CD4-positive, alpha-beta T cell (primary cell): ENCODE measurements at regions not wholly inside any gene's neighbourhood (a gene's known extent, or its start where the extent isn't known, plus 50 kb on each side); places are given as distances from the start of the nearest gene placed in this dataset.
"Not testable (repeated sequence)": the region's sequence is repeated elsewhere in the genome, so short reads cannot be mapped to it uniquely, and the experiment has no call there.

ENCODE experiments used
- ATAC-seq: fragments of 200-7000 bp; cut with Tn5 transposase; one replicate; pipeline ENCODE4 v1.10.0; 2022; ENCODE audit warnings: mild to moderate bottlenecking; ENCODE audit not compliant: poor library complexity
- CTCF ChIA-PET: fragments of 350-600 bp; sonication (Branson Sonifier 250); formaldehyde crosslinking; loops from one replicate; lab custom pipeline; 2021; ENCODE audit warnings: antibody characterized with exemption, inconsistent platforms; lab: Charles Lee
- POLR2A ChIA-PET: fragments of 350-600 bp; sonication (Branson Sonifier 250); formaldehyde crosslinking; loops from one replicate; lab custom pipeline; 2021; ENCODE audit warnings: antibody characterized with exemption, inconsistent platforms; lab: Charles Lee
- DNase-seq, 14 experiments: peaks; one replicate each; pipeline ENCODE4 v3.0.0-alpha.2; 2013 to 2020; ENCODE audit warnings: mixed read lengths in 2 of 14
- H3K27ac ChIP-seq, 2 donors: one replicate each; pipeline versions ENCODE4 v1.5.1 to v1.7.0; 2013; ENCODE audit warnings: low read length in 2 of 2, low read depth in 1 of 2, mild to moderate bottlenecking in 1 of 2
- H3K27me3 ChIP-seq, 2 experiments: 1 replicate in 1 of 2; 2 replicates in 1 of 2; pipeline versions ENCODE4 v1.6.1 to v1.7.0; 2013; ENCODE audit warnings: low read length in 2 of 2, control low read depth in 1 of 2, mild to moderate bottlenecking in 1 of 2, moderate library complexity in 1 of 2; ENCODE audit not compliant: insufficient read depth in 2 of 2, control insufficient read depth in 1 of 2
- H3K36me3 ChIP-seq: one replicate; pipeline ENCODE4 v1.6.1; 2013; ENCODE audit warnings: low read length, control low read depth; ENCODE audit not compliant: insufficient read depth
- H3K4me1 ChIP-seq: one replicate; pipeline ENCODE4 v1.6.1; 2013; ENCODE audit warnings: low read length, control low read depth; ENCODE audit not compliant: insufficient read depth
- H3K4me3 ChIP-seq: one replicate; pipeline ENCODE4 v1.5.1; 2013; ENCODE audit warnings: mild to moderate bottlenecking, low read length, moderate library complexity
- H3K9me3 ChIP-seq, 2 experiments: 1 replicate in 1 of 2; 2 replicates in 1 of 2; pipeline versions ENCODE4 v1.6.1 to v1.7.0; 2013; ENCODE audit warnings: low read length in 2 of 2, mild to moderate bottlenecking in 2 of 2, control low read depth in 1 of 2, moderate library complexity in 1 of 2; ENCODE audit not compliant: control insufficient read depth in 1 of 2, insufficient read depth in 1 of 2
- H3K27ac Mint-ChIP-seq: one replicate; pipeline ENCODE4 v1.8.0; 2020; ENCODE audit warnings: mixed read lengths
- H3K27me3 Mint-ChIP-seq: one replicate; pipeline ENCODE4 v1.8.0; 2021; ENCODE audit warnings: mixed read lengths
- H3K36me3 Mint-ChIP-seq: one replicate; pipeline ENCODE4 v1.8.0; 2021; ENCODE audit warnings: low read depth, mixed read lengths
- H3K4me1 Mint-ChIP-seq: one replicate; pipeline ENCODE4 v1.8.0; 2021; ENCODE audit warnings: low read depth, mixed read lengths
- H3K4me3 Mint-ChIP-seq: one replicate; pipeline ENCODE4 v1.8.0; 2020; ENCODE audit warnings: mild to moderate bottlenecking, mixed read lengths
- H3K9me3 Mint-ChIP-seq: one replicate; pipeline ENCODE4 v1.8.0; 2020; ENCODE audit warnings: mixed read lengths
- intact Hi-C, 2 experiments: fragments of 100-400 bp; cut with DNase I in 1 of 2; cut with micrococcal nuclease in 1 of 2; formaldehyde crosslinking; loops; one replicate each; pipeline versions ENCODE4 v1.15.1 to v1.9.0; 2023 to 2025; cut with DNase I, micrococcal nuclease
- TF ChIP-seq, protein P1 (sequence below): fragments of 200-600 bp; IDR thresholded peaks from one replicate; pipeline ENCODE4 v1.8.0; 2022; ENCODE audit warnings: antibody characterized with exemption, mild to moderate bottlenecking

DNA sequence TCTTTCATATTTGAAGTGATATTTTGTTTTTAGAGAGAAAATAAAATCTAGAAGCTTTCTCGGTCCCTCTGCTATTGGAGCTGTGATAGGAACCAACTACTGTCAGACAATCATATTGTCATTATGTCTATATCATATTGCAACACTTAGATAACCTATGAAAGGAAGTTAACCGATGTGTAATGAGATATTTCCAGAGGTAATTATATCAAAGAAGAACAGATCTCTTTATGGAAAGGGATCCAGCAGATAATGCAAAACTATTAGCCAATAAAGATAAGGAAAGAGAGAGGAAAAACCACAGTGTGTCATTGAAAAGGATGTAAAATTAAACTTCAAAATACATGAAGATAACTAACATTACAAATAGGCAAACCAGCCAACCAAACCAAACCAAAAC, 529.1 kb upstream of the CCDC54 start:
- Histone ChIP-seq H3K9me3 (no peaks in the 10 kb centered on the region), H3K36me3 (no peaks in the 10 kb centered on the region), H3K4me1 (no peaks in the 10 kb centered on the region), H3K27me3 (no peaks in the 10 kb centered on the region), H3K4me3 (no peak overlapping the region), H3K27ac (no peak overlapping the region)
- H3K4me1 Mint-ChIP-seq = no peaks in the 10 kb centered on the region
- H3K27me3 Mint-ChIP-seq = no peaks in the 10 kb centered on the region
- no peak overlapping the region for H3K27ac Mint-ChIP-seq
- intact Hi-C loops = no loop called here
- ATAC-seq (no peak), DNase-seq (no peak)
- TF ChIP-seq, protein P1, sequence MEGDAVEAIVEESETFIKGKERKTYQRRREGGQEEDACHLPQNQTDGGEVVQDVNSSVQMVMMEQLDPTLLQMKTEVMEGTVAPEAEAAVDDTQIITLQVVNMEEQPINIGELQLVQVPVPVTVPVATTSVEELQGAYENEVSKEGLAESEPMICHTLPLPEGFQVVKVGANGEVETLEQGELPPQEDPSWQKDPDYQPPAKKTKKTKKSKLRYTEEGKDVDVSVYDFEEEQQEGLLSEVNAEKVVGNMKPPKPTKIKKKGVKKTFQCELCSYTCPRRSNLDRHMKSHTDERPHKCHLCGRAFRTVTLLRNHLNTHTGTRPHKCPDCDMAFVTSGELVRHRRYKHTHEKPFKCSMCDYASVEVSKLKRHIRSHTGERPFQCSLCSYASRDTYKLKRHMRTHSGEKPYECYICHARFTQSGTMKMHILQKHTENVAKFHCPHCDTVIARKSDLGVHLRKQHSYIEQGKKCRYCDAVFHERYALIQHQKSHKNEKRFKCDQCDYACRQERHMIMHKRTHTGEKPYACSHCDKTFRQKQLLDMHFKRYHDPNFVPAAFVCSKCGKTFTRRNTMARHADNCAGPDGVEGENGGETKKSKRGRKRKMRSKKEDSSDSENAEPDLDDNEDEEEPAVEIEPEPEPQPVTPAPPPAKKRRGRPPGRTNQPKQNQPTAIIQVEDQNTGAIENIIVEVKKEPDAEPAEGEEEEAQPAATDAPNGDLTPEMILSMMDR = no peak
- H3K36me3 Mint-ChIP-seq = no peaks in the 10 kb centered on the region
- CTCF ChIA-PET = no interaction called here
- H3K4me3 Mint-ChIP-seq = no peak overlapping the region
- H3K9me3 Mint-ChIP-seq = no peaks in the 10 kb centered on the region
- POLR2A ChIA-PET = no interaction called here

GRCh38 chr3:106850437-106850836, 526.8 kb upstream of the CCDC54 start:
- Mint-ChIP-seq H3K4me1 (no peaks in the 10 kb centered on the region), H3K4me3 (no peak overlapping the region), H3K9me3 (peaks cover 4% of the 10 kb centered on the region), H3K27ac (no peak overlapping the region), H3K36me3 (no peaks in the 10 kb centered on the region), H3K27me3 (no peaks in the 10 kb centered on the region)
- CTCF ChIA-PET = no interaction called here
- DNase-seq (no peak), ATAC-seq (no peak)
- POLR2A ChIA-PET = no interaction called here
- intact Hi-C loops = no loop called here
- Histone ChIP-seq H3K27me3 (no peaks in the 10 kb centered on the region), H3K4me1 (no peaks in the 10 kb centered on the region), H3K4me3 (no peak overlapping the region), H3K9me3 (no peaks in the 10 kb centered on the region), H3K27ac (no peak overlapping the region), H3K36me3 (no peaks in the 10 kb centered on the region)
- TF ChIP-seq, protein P1 = no peak

DNA sequence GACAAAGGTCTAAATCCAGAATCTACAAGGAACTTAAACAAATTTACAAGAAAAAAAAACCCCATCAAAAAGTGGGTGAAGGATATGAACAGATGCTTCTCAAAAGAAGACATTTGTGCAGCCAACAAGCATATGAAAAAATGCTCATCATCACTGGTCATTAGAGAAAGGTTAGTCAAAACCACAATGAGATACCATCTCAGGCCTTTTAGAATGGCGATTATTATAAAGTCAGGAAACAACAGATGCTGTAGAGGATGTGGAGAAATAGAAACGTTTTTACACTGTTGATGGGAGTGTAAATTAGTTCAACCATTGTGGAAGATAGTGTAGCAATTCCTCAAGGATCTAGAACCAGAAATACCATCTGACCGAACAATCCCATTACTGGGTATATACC, 518.9 kb upstream of the CCDC54 start:
- H3K4me1 Mint-ChIP-seq, ATAC-seq, H3K9me3 Mint-ChIP-seq, H3K27ac Mint-ChIP-seq, H3K27me3 Mint-ChIP-seq, POLR2A ChIA-PET, H3K27ac ChIP-seq, H3K4me3 ChIP-seq, intact Hi-C loops, H3K36me3 Mint-ChIP-seq, H3K36me3 ChIP-seq, H3K4me1 ChIP-seq, H3K4me3 Mint-ChIP-seq, H3K27me3 ChIP-seq, DNase-seq, H3K9me3 ChIP-seq, CTCF ChIA-PET: not testable (repeated sequence)

DNA sequence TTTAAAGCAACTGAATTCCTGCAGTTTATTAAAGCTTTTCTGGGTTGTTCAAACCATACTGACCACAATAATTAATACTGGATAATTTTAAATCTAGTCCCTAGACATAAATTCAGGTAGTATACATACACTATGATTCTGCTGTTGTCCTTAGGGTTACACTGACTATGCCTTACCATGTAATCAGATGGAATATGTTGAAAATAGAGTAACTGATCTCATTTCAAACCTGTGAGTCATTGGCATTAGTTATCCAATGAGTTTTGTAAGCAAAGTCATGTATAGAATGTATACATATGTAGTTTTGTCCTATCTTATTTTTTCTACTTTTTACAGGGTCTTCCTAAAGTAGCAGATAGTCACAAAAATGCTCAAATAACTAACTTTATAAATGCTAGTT, 517.1 kb upstream of the CCDC54 start:
- CTCF ChIA-PET = no interaction called here
- ATAC-seq = no peak
- POLR2A ChIA-PET = no interaction called here

More for the DNA sequence above, 517.1 kb upstream of the CCDC54 start:
- Mint-ChIP-seq H3K36me3 (no peaks in the 10 kb centered on the region), H3K4me3 (no peak overlapping the region), H3K27me3 (no peaks in the 10 kb centered on the region), H3K4me1 (no peaks in the 10 kb centered on the region), H3K9me3 (no peaks in the 10 kb centered on the region), H3K27ac (no peak overlapping the region)
- Histone ChIP-seq H3K4me3 (no peak overlapping the region), H3K27me3 (no peaks in the 10 kb centered on the region), H3K4me1 (no peaks in the 10 kb centered on the region), H3K27ac (no peak overlapping the region), H3K9me3 (no peaks in the 10 kb centered on the region), H3K36me3 (no peaks in the 10 kb centered on the region)
- intact Hi-C loops = no loop called here
- TF ChIP-seq, protein P1 = no peak
- DNase-seq = no peak
